HuH-7 (cell line): ENCODE measurements at regions not wholly inside any gene's neighbourhood (a gene's known extent, or its start where the extent isn't known, plus 50 kb on each side); places are given as distances from the start of the nearest gene placed in this dataset.
"Not testable (repeated sequence)": the region's sequence is repeated elsewhere in the genome, so short reads cannot be mapped to it uniquely, and the experiment has no call there.

Experiments
- DNase-seq: peaks from one replicate; pipeline ENCODE4 v3.0.0; 2011; ENCODE audit warnings: low spot score

GRCh38 chr14:51445001-51445390, 204.9 kb downstream of the TMX1 start:
- DNase-seq, result no peak

GRCh38 chr14:51446771-51447170, 204.9 kb upstream of the FRMD6 start:
- no peak for DNase-seq

DNA sequence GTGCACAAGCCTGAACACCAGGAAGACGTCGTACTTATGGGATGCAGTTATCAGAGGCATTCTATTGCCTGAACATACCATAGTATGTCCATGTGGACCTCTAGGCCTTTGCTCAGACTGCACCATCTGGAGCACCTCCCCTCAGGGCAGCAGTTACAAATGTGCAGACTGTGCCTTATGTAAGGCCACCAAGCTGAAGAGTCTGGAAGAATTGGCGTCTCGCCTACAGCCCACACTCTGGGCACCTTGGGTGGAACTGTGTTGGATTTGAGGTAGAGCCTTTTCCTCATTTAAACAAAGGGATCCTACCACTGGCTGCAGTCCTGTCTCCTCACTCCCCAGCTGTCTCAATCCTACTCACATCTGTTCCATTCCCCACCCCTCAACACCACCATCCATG, 204.3 kb upstream of the FRMD6 start:
- DNase-seq, result no peak

DNA sequence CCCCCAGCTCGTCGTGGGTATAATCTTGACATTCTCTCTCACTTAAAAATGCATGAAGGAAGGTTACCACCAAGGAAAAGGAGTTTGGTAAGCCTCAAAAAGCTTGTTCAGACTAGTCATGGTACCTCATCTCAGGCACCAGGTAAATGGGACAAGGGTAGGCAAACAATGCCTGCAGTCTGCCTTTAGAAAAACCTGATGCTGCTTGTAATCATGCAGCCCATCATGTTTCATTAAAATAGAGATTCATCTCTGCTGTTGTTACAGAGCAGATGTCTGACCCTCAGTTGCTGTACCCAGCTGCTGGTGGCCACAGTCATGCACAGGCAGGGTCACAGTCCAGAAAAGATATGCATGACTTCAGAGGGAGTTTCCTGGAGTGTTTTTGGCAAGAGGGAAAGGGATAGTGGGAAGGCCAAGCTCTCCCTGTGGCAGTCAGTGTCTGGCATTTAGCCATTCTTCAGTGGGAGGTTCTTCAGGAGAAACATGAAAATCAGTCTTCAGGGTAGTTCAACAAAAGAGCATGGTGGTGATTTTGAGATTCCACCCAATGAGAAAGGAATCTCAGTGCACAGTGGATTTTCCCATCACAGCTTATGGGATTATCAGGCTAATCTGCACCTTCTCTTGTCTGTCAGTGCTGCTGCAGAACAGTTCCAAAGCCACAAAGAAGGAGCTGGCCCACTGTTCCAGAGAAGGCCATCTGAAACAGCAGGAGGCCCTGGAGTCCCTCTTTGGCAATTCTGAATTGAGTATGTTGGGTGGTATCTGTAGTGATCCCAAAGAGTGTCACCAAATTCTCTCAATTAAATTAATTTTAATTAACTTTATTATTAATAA, 202.7 kb upstream of the FRMD6 start:
- no peak for DNase-seq

DNA sequence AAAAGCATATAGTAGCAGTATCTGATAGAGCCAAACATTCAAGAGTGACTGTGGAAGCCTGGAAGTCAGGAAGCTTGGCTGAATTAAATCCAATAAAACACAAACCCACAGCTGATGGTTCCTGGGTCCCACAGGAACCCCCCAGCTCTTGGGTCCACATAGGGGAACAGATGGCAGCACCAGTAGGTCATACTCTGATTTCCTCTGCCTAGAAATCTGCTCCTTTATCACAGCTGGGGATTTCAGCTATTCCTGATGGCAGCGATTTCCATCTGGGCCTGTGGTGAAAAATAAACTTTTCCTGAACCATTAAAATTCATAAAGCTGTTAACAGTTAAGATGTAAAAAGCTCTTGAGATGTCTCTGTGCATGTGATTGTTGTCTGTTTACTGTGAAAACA, 202.0 kb upstream of the FRMD6 start:
- DNase-seq, result no peak

GRCh38 chr14:51451561-51451960, 200.1 kb upstream of the FRMD6 start:
- DNase-seq, result no peak

GRCh38 chr14:51453869-51454268, 197.8 kb upstream of the FRMD6 start:
- no peak for DNase-seq

DNA sequence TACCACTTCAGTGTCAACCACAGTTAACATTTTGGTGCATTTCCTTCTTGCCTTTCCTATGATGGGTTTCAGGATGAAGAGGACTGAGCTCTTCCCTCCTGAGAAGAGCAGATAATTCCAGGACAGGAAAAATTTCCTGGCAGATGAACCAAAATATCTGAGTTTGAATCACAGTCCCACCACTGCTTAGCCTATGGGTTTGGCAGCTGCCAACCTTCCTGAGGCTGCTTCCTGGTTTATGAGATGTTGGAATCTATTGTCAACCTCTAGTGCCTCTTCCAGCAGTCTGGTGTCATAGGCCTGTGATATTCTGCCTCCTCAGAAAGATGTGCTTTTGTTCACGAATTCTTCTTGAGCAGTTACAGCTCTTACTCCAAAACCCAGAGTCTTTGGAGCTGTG, 197.4 kb upstream of the FRMD6 start:
- no peak for DNase-seq

GRCh38 chr14:51455041-51455835, 196.5 kb upstream of the FRMD6 start:
- no peak for DNase-seq

DNA sequence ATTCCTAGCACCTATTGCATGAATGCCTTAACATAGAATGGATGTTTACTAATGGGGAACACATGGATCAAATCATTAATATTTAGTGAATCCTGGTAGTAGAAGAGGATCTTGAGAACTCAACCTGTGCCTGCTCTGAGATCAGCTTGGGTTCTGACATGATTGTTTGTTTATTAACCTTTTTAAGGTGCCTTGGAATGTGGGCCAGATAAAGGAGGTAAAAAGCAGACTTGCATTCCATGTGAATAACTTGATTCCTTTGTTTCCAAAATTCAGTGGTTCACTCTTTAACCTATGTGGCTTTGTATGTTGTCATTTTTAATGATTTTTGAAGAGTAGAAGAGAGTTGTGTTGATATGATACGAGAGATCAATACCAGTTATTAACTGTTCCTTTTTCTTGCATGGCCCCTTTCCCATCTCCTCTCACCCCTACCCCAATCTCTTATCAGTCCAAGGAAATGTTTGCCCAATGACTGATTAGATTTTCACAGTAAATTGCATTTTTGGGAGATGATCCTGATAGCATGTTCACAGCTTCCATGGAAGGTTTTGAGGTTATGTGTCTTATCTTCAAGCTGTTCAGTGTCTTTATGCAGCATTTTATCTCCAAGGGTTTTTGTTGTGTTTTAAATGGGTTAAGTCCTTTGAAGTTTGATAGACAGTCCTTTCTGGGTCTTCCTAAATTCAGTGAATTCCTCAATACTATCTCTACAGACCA, 193.7 kb upstream of the FRMD6 start:
- no peak for DNase-seq

DNA sequence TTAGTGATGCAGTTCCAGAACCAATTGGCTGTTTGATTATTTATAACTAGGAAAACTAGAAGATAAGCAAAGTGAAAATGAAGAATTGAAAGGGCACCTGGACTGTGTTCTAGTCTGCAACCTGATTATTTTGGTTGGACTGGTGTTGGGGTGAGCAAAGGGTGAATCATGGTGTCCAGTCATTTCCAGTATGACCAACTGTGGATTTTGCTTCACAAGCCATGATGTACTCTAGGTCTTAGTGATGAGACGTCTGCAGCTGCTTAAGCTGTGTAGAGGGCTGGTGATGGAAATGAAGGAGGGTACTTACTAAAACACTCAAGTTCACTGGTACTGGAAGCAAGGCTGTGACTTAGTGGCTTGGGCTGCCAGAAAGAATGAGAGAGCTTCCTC, 193.2 kb upstream of the FRMD6 start:
- no peak for DNase-seq

DNA sequence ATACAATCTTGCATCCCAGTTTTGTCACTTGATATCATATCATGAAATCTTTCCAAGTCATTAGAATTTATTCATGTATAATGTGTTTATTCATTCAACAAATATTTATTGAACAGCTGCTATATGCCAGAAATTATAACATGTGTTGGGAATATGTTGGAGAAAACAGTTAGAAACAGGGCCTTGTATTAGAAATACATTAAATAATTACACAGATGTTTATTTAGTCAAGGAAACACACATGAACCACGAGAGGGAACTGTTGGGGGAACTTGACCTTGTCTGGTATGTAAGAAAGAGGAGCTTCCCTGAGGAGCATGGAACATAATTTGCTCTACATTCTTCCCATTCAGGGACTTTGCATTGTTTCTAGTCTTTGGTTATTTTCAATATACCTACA, 191.7 kb upstream of the FRMD6 start:
- DNase-seq, result no peak

DNA sequence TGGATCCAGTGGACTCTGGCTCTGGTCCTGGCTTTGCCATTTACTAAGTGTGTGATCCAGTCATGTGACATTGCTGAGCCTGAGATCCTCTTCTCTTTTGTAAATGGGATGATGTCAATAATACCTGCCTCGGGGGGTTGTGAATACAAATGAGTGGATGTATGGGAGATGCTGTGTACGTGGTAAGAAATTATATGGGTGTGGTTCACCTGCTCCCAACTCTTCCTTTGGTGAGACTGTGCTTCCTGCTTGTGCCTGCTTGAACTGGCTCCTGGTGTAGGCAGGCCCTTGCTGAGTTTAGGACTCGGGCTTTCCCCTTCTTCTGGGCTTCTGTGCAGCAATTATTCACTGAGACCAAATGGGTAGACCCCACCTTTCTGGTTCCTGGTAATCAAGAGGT, 189.5 kb upstream of the FRMD6 start:
- no peak for DNase-seq

- DNase-seq, result no peak
Observed at GRCh38 chr14:51462706-51463105, 189.0 kb upstream of the FRMD6 start.

DNA sequence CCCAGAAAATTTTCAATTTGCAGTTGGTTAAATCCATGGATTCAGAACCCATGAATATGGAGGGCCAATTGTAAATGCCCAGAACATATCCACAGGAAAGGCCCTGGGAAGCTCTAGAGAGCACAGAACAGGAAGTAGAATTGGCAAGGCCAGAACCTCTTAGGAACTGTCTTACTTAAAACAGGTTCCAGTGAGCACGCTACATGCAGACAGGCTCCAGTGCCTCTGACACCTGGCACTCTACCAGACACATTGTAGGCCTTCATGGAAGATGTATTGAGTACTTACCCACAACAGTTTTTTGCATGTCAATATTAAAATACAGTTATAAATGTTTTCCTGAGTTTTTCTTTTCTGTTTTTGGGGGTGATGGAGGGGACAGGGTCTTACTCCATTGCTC, 188.2 kb upstream of the FRMD6 start:
- DNase-seq, result no peak

DNA sequence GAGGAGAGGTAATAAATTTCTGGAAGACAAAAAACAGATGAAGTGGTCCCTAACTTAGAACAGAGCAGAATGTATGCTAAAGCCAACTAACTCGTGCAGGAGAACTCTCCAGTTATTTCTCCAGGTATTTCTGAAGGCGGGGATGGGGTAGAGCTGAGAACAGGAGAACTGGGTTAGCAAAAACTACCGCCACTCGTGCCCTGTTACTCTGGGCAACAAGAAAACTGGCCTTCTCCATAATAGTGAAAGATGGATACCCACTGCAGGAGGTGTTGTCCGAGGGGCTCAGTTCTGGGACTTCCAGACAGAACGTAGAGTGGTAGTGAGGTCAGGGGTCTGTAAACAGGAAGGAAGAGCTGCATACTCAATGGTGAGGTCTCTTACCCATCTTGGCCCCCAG, 187.3 kb upstream of the FRMD6 start:
- DNase-seq, result no peak

GRCh38 chr14:51465486-51465885, 186.2 kb upstream of the FRMD6 start:
- DNase-seq, result no peak

- DNase-seq, result not testable (repeated sequence)
Observed at GRCh38 chr14:51467392-51467791, 184.3 kb upstream of the FRMD6 start.

GRCh38 chr14:51468523-51468922, 183.2 kb upstream of the FRMD6 start:
- no peak for DNase-seq

DNA sequence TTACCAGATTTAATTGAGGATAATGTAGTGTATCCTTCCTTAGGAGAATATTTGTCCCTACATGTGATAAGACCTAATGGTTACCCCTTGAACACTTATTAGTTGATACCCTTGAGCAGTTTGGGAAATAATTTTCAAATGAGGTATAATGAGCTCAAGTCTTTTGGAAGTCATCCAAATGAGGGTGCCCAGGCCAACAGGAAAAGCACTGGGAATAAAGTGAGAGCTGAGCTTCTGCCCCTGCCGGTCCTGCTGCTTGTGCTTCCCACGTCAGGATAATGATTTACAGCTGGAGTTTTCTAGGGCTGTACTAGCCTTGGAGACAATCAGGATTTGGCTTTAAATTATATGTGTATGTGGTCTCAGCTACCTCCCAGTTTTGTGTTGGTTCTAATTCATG, 178.8 kb upstream of the FRMD6 start:
- DNase-seq, result no peak

DNA sequence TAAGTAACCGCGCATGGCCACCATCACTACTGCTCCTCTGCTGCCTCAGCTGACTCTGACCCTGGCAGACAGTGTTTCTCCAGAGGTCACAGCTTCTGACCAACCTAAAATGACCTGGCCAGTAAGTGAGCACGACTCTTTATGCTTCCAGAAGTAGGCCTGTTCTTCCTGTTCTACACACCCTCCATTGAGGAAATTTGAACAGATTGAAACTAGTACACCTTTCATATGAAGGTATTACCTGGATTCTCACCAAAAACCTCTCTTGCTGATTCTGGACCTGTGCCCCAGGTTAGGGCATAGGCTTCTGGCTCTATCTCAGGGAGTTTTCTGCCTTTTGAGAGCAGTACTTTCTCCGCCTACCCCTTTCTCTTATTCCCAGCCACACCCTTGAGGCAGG, 178.4 kb upstream of the FRMD6 start:
- DNase-seq, result no peak

- DNase-seq, result no peak
Observed at GRCh38 chr14:51473808-51474565, 177.7 kb upstream of the FRMD6 start.
